Gastroesophageal sphincter (tissue), 3 donors: ENCODE measurements at regions not wholly inside any gene's neighbourhood (a gene's known extent, or its start where the extent isn't known, plus 50 kb on each side); places are given as distances from the start of the nearest gene placed in this dataset.

ENCODE experiments used
- CTCF ChIP-seq, 4 experiments: fragments of 200-600 bp in 2 of 4; fragments of 450-650 bp in 2 of 4; sonication (generic) in 1 of 4; IDR thresholded peaks; one replicate each; pipeline ENCODE4 v1.5.1; 2017 to 2019; ENCODE audit warnings: antibody characterized with exemption in 4 of 4, mild to moderate bottlenecking in 2 of 4, moderate library complexity in 2 of 4
- POLR2A ChIP-seq, 2 donors: fragments of 450-650 bp; IDR thresholded peaks; one replicate each; pipeline ENCODE4 v1.6.1; 2017; ENCODE audit warnings: antibody characterized with exemption in 2 of 2, mild to moderate bottlenecking in 2 of 2, moderate library complexity in 1 of 2
- POLR2AphosphoS5 ChIP-seq: sonication (generic); formaldehyde crosslinking; IDR thresholded peaks from one replicate; pipeline ENCODE4 v1.6.1; 2017; ENCODE audit warnings: antibody characterized with exemption

- TF ChIP-seq CTCF (IDR thresholded peaks at IDR 0.05): no peak
- TF ChIP-seq POLR2A (IDR thresholded peaks at IDR 0.05): no peak
- no peak for TF ChIP-seq POLR2AphosphoS5
These were observed 1012.5 kb downstream of the DNAJB9 start for GRCh38 chr7:109582211-109582610.
